HG02623 (cell line): ENCODE measurements at regions not wholly inside any gene's neighbourhood (a gene's known extent, or its start where the extent isn't known, plus 50 kb on each side); places are given as distances from the start of the nearest gene placed in this dataset.
"Not testable (repeated sequence)": the region's sequence is repeated elsewhere in the genome, so short reads cannot be mapped to it uniquely, and the experiment has no call there.

Experiments used
- ATAC-seq: cut with Tn5 transposase; IDR thresholded peaks from one replicate; pipeline ENCODE4 v1.9.1; 2021; ENCODE audit warnings: moderate library complexity; ENCODE audit not compliant: unreplicated experiment

GRCh38 chr17:71485426-71485825 is 635.4 kb upstream of the SOX9 start:
- no peak for ATAC-seq

GRCh38 chr17:71486261-71486660 is 634.6 kb upstream of the SOX9 start:
- no peak for ATAC-seq

- no peak for ATAC-seq
Observed at GRCh38 chr17:71488851-71489250, 632.0 kb upstream of the SOX9 start.

GRCh38 chr17:71494062-71494855 is 626.6 kb upstream of the SOX9 start:
- ATAC-seq, result no peak

- no peak for ATAC-seq
Observed at GRCh38 chr17:71495420-71495819, 625.4 kb upstream of the SOX9 start.

GRCh38 chr17:71496552-71496951 is 624.3 kb upstream of the SOX9 start:
- no peak for ATAC-seq

GRCh38 chr17:71500761-71501555 is 619.9 kb upstream of the SOX9 start:
- no peak for ATAC-seq

- no peak for ATAC-seq
Observed at GRCh38 chr17:71501711-71502110, 619.1 kb upstream of the SOX9 start.

- no peak for ATAC-seq
Observed at GRCh38 chr17:71502443-71502842, 618.4 kb upstream of the SOX9 start.

GRCh38 chr17:71503710-71504465 is 616.9 kb upstream of the SOX9 start:
- ATAC-seq, result no peak

- no peak for ATAC-seq
Observed at GRCh38 chr17:71505200-71505599, 615.6 kb upstream of the SOX9 start.

- no peak for ATAC-seq
Observed at GRCh38 chr17:71505981-71506380, 614.8 kb upstream of the SOX9 start.

GRCh38 chr17:71511266-71511995 is 609.4 kb upstream of the SOX9 start:
- ATAC-seq, result no peak

- ATAC-seq, result not testable (repeated sequence)
Observed at GRCh38 chr17:71513725-71514124, 607.1 kb upstream of the SOX9 start.

GRCh38 chr17:71516149-71516548 is 604.7 kb upstream of the SOX9 start:
- ATAC-seq, result no peak

GRCh38 chr17:71519285-71519684 is 601.5 kb upstream of the SOX9 start:
- ATAC-seq, result no peak

GRCh38 chr17:71521724-71522123 is 599.1 kb upstream of the SOX9 start:
- ATAC-seq, result no peak

- ATAC-seq, result no peak
Observed at GRCh38 chr17:71522383-71522782, 598.4 kb upstream of the SOX9 start.

- no peak for ATAC-seq
Observed at GRCh38 chr17:71527311-71527710, 593.5 kb upstream of the SOX9 start.

GRCh38 chr17:71528210-71528609 is 592.6 kb upstream of the SOX9 start:
- ATAC-seq, result no peak

- no peak for ATAC-seq
Observed at GRCh38 chr17:71530248-71530647, 590.6 kb upstream of the SOX9 start.
